GM23338 (cell line): ENCODE measurements at regions not wholly inside any gene's neighbourhood (a gene's known extent, or its start where the extent isn't known, plus 50 kb on each side); places are given as distances from the start of the nearest gene placed in this dataset.

Source experiments
- ATAC-seq: fragments of 200-7000 bp; cut with Tn5 transposase; 3 replicates; pipeline ENCODE4 v1.9.1; 2020
- DNase-seq: peaks from one replicate; pipeline ENCODE4 v3.0.0-alpha.2; 2015; ENCODE audit warnings: low spot score
- H2AFZ ChIP-seq: fragments of 200-600 bp; sonication (generic); 2 replicates; pipeline ENCODE4 v1.8.0; 2016; ENCODE audit warnings: antibody characterized with exemption, mild to moderate bottlenecking, moderate library complexity
- H3F3A ChIP-seq: fragments of 200-600 bp; sonication (generic); replicated peaks from 2 replicates; pipeline ENCODE4 v1.8.0; 2017; ENCODE audit warnings: antibody characterized with exemption, mixed run types, low read depth
- H3K27ac ChIP-seq: fragments of 200-600 bp; sonication (generic); 2 replicates; pipeline ENCODE4 v1.6.1; 2016; ENCODE audit warnings: low read depth
- H3K27me3 ChIP-seq: fragments of 200-600 bp; sonication (generic); 2 replicates; pipeline ENCODE4 v1.8.0; 2016; ENCODE audit warnings: mild to moderate bottlenecking, mixed run types, moderate library complexity; ENCODE audit not compliant: insufficient read depth
- H3K36me3 ChIP-seq: fragments of 200-600 bp; sonication (generic); 2 replicates; pipeline ENCODE4 v1.8.0; 2016; ENCODE audit warnings: mild to moderate bottlenecking; ENCODE audit not compliant: insufficient read depth
- H3K4me1 ChIP-seq: fragments of 200-600 bp; sonication (generic); 2 replicates; pipeline ENCODE4 v1.8.0; 2016; ENCODE audit warnings: mild to moderate bottlenecking, moderate library complexity; ENCODE audit not compliant: insufficient read depth
- H3K4me2 ChIP-seq: fragments of 200-600 bp; sonication (generic); 2 replicates; pipeline ENCODE4 v1.7.1; 2017; ENCODE audit warnings: mixed run types
- H3K4me3 ChIP-seq: fragments of 200-600 bp; sonication (generic); 2 replicates; pipeline ENCODE4 v1.6.1; 2016; ENCODE audit warnings: mixed run types
- H3K79me2 ChIP-seq: fragments of 200-600 bp; sonication (generic); replicated peaks from 2 replicates; pipeline ENCODE4 v1.8.0; 2017; ENCODE audit warnings: mild to moderate bottlenecking; ENCODE audit not compliant: insufficient read depth
- H3K9me2 ChIP-seq: fragments of 200-600 bp; sonication (generic); 2 replicates; pipeline ENCODE4 v1.8.0; 2017; ENCODE audit not compliant: insufficient read depth
- H4K20me1 ChIP-seq: fragments of 200-600 bp; sonication (generic); replicated peaks from 2 replicates; pipeline ENCODE4 v1.8.0; 2017; ENCODE audit warnings: mild to moderate bottlenecking; ENCODE audit not compliant: insufficient read depth
- H3K27ac Mint-ChIP-seq: 2 replicates; pipeline ENCODE4 v1.8.0; 2020; ENCODE audit warnings: inconsistent platforms, mild to moderate bottlenecking, moderate library complexity, mixed read lengths
- H3K27me3 Mint-ChIP-seq: 3 replicates; pipeline ENCODE4 v1.8.0; 2022; ENCODE audit warnings: low read depth, mild to moderate bottlenecking, moderate library complexity, mixed read lengths, inconsistent platforms; ENCODE audit not compliant: insufficient read depth, poor library complexity
- H3K36me3 Mint-ChIP-seq: 3 replicates; pipeline ENCODE4 v1.8.0; 2021; ENCODE audit warnings: low read depth, mild to moderate bottlenecking, inconsistent platforms, moderate library complexity, mixed read lengths
- H3K4me1 Mint-ChIP-seq: 3 replicates; pipeline ENCODE4 v1.8.0; 2020; ENCODE audit warnings: mild to moderate bottlenecking, inconsistent platforms, mixed read lengths
- H3K4me3 Mint-ChIP-seq: 3 replicates; pipeline ENCODE4 v1.8.0; 2021; ENCODE audit warnings: moderate library complexity, mild to moderate bottlenecking, inconsistent platforms, mixed read lengths
- H3K9me3 Mint-ChIP-seq: 3 replicates; pipeline ENCODE4 v1.8.0; 2020; ENCODE audit warnings: moderate library complexity, mild to moderate bottlenecking, inconsistent platforms, mixed read lengths
- CREB1 ChIP-seq: fragments of 250-450 bp; sonication (Bioruptor Pico); IDR thresholded peaks from 2 replicates; pipeline ENCODE4 v1.5.0; 2020; ENCODE audit warnings: low read depth, mild to moderate bottlenecking, moderate library complexity
- CTCF ChIP-seq, 2 experiments: fragments of 200-600 bp in 1 of 2; sonication (generic) in 1 of 2; conservative IDR thresholded peaks; 2 replicates each; pipeline versions ENCODE4 v1.5.1 to v1.6.1; 2016 to 2017; ENCODE audit warnings: antibody characterized with exemption in 2 of 2, low read depth in 2 of 2, mild to moderate bottlenecking in 2 of 2, moderate library complexity in 1 of 2
- ETS1 ChIP-seq: IDR thresholded peaks from 2 replicates; pipeline ENCODE4 v1.6.1; 2016; ENCODE audit warnings: antibody characterized with exemption
- EZH2 ChIP-seq: fragments of 200-600 bp; sonication (generic); IDR thresholded peaks from one replicate; pipeline ENCODE4 v1.8.0; 2017; ENCODE audit warnings: antibody characterized with exemption, mild to moderate bottlenecking, low read depth; ENCODE audit not compliant: unreplicated experiment
- EZH2phosphoT487 ChIP-seq: fragments of 200-600 bp; sonication (generic); IDR thresholded peaks from one replicate; pipeline ENCODE4 v1.8.1; 2018; ENCODE audit warnings: antibody characterized with exemption; ENCODE audit not compliant: unreplicated experiment
- JUNB ChIP-seq: IDR thresholded peaks from one replicate; pipeline ENCODE4 v1.6.1; 2016; ENCODE audit warnings: antibody characterized with exemption; ENCODE audit not compliant: unreplicated experiment
- NANOG ChIP-seq: IDR thresholded peaks from 2 replicates; pipeline ENCODE4 v1.6.1; 2016; ENCODE audit warnings: antibody characterized with exemption, borderline replicate concordance
- POLR2AphosphoS5 ChIP-seq: IDR thresholded peaks from 2 replicates; pipeline ENCODE4 v1.6.1; 2016; ENCODE audit warnings: antibody characterized with exemption, low read depth
- STAT1 ChIP-seq: IDR thresholded peaks from one replicate; pipeline ENCODE4 v1.6.1; 2016; ENCODE audit warnings: antibody characterized with exemption; ENCODE audit not compliant: unreplicated experiment
- ZNF114 ChIP-seq: fragments of 250-450 bp; sonication (Bioruptor Pico); IDR thresholded peaks from 2 replicates; pipeline ENCODE4 v1.5.0; 2020; ENCODE audit warnings: mild to moderate bottlenecking, moderate library complexity
- ZNF331 ChIP-seq: fragments of 250-450 bp; sonication (Bioruptor Pico); IDR thresholded peaks from 2 replicates; pipeline ENCODE4 v1.5.0; 2020; ENCODE audit warnings: low read depth, mild to moderate bottlenecking, moderate library complexity
- TF ChIP-seq, protein P1 (sequence below): IDR thresholded peaks from one replicate; pipeline ENCODE4 v1.6.1; 2018; ENCODE audit warnings: antibody characterized with exemption; ENCODE audit not compliant: unreplicated experiment

GRCh38 chr13:73335944-73336343, 277.1 kb downstream of the KLF5 start (continued):
- TF ChIP-seq ETS1: no peak
- TF ChIP-seq, protein P1, sequence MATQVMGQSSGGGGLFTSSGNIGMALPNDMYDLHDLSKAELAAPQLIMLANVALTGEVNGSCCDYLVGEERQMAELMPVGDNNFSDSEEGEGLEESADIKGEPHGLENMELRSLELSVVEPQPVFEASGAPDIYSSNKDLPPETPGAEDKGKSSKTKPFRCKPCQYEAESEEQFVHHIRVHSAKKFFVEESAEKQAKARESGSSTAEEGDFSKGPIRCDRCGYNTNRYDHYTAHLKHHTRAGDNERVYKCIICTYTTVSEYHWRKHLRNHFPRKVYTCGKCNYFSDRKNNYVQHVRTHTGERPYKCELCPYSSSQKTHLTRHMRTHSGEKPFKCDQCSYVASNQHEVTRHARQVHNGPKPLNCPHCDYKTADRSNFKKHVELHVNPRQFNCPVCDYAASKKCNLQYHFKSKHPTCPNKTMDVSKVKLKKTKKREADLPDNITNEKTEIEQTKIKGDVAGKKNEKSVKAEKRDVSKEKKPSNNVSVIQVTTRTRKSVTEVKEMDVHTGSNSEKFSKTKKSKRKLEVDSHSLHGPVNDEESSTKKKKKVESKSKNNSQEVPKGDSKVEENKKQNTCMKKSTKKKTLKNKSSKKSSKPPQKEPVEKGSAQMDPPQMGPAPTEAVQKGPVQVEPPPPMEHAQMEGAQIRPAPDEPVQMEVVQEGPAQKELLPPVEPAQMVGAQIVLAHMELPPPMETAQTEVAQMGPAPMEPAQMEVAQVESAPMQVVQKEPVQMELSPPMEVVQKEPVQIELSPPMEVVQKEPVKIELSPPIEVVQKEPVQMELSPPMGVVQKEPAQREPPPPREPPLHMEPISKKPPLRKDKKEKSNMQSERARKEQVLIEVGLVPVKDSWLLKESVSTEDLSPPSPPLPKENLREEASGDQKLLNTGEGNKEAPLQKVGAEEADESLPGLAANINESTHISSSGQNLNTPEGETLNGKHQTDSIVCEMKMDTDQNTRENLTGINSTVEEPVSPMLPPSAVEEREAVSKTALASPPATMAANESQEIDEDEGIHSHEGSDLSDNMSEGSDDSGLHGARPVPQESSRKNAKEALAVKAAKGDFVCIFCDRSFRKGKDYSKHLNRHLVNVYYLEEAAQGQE: no peak
- TF ChIP-seq CREB1 (CRISPR knock-in tag): no peak

DNA sequence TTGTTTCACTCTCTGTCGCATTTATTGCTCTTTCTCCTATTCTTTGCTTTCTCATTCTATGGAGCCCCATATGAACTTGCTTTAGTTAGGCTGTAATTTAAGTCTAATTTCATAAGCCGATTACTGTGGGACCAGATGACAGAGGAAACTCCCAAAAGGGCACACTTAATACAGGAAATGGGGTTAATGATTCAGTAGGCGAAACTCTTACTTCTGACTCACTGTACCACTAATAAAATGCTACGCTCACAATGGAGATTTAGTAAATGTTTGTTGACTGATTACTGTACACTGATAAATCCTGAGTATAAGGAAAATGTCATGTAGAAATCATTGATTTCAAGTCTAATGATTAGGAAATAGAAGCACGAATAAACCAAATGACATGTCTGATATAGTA, 276.4 kb downstream of the KLF5 start:
- 0 out of 2 replicates have a peak overlapping the region, but pooled peaks have one; percentile 2 for H3K27ac Mint-ChIP-seq
- no peak for TF ChIP-seq NANOG
- no peak for TF ChIP-seq ZNF331 (CRISPR knock-in tag)
- no peak for TF ChIP-seq EZH2
- TF ChIP-seq ZNF114 (CRISPR knock-in tag): no peak
- TF ChIP-seq, protein P1: no peak
- TF ChIP-seq STAT1: no peak
- TF ChIP-seq CREB1 (CRISPR knock-in tag): no peak
- no peak for TF ChIP-seq POLR2AphosphoS5
- TF ChIP-seq CTCF (conservative IDR thresholded peaks at IDR 0.05; ENCODE audit: low read depth in 2 of 2): no peak
- TF ChIP-seq JUNB: no peak
- TF ChIP-seq EZH2phosphoT487: no peak
- no peak for TF ChIP-seq ETS1

More for the DNA sequence above, 276.4 kb downstream of the KLF5 start:
- Mint-ChIP-seq H3K4me1 (peaks cover 3% of the 10 kb centered on the region; the same call in 1 of the 3 replicates), H3K4me3 (no peak overlapping the region), H3K9me3 (no peaks in the 10 kb centered on the region), H3K27me3 (peaks cover 2% of the 10 kb centered on the region), H3K36me3 (no peaks in the 10 kb centered on the region)
- no peaks in the 10 kb centered on the region for H3F3A ChIP-seq
- ATAC-seq (no peak), DNase-seq (no peak)
- no peaks in the 10 kb centered on the region for H3K27me3 ChIP-seq
- H3K9me2 ChIP-seq: no peaks in the 10 kb centered on the region
- H3K4me2 ChIP-seq: no peak overlapping the region
- H2AFZ ChIP-seq: no peak overlapping the region
- H3K27ac ChIP-seq: no peak overlapping the region
- no peak overlapping the region for H3K4me3 ChIP-seq
- no peaks in the 10 kb centered on the region for H3K36me3 ChIP-seq
- no peaks in the 10 kb centered on the region for H3K4me1 ChIP-seq
- H4K20me1 ChIP-seq: no peaks in the 10 kb centered on the region
- H3K79me2 ChIP-seq: no peaks in the 10 kb centered on the region
